Astrocyte of the spinal cord (primary cell): ENCODE measurements at regions not wholly inside any gene's neighbourhood (a gene's known extent, or its start where the extent isn't known, plus 50 kb on each side); places are given as distances from the start of the nearest gene placed in this dataset.

Experiments
- DNase-seq: peaks from one replicate; pipeline ENCODE4 v3.0.0; 2011; ENCODE audit warnings: low read depth, low spot score
- H3K4me3 ChIP-seq: 2 replicates; pipeline ENCODE4 v1.5.1; 2011; ENCODE audit warnings: low read depth, mild to moderate bottlenecking, low read length, moderate library complexity
- in situ Hi-C: cut with HindIII; loops from 2 replicates; pipeline ENCODE4 v1.10.0; 2017; ENCODE audit warnings: low sequenced_read_pairs
- TF ChIP-seq, protein P1 (sequence below): IDR thresholded peaks from 2 replicates; pipeline ENCODE4 v1.5.1; 2012; ENCODE audit warnings: low read depth, mild to moderate bottlenecking, low read length, inconsistent platforms

DNA sequence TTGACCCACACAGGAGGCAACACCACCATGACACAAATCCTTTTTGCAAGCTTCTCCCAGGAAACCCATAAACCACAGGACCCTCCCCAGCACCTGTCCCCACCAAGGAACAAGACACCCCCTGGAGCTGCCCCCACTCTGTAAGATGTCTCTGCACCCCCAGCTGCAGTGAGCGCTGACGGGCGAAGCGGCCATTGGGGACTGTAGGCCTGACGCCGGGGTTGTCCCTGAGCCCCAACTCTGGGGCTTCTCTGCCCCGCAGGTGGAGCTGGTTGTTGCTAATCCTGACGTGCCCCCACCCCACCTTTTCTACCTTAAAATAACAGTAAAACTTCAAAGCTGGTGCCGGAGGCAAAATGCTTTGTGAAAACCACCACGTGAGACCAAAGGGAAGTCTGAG, 94.7 kb upstream of the PPP2R2D start:
- in situ Hi-C loops = no loop called here
- TF ChIP-seq, protein P1, sequence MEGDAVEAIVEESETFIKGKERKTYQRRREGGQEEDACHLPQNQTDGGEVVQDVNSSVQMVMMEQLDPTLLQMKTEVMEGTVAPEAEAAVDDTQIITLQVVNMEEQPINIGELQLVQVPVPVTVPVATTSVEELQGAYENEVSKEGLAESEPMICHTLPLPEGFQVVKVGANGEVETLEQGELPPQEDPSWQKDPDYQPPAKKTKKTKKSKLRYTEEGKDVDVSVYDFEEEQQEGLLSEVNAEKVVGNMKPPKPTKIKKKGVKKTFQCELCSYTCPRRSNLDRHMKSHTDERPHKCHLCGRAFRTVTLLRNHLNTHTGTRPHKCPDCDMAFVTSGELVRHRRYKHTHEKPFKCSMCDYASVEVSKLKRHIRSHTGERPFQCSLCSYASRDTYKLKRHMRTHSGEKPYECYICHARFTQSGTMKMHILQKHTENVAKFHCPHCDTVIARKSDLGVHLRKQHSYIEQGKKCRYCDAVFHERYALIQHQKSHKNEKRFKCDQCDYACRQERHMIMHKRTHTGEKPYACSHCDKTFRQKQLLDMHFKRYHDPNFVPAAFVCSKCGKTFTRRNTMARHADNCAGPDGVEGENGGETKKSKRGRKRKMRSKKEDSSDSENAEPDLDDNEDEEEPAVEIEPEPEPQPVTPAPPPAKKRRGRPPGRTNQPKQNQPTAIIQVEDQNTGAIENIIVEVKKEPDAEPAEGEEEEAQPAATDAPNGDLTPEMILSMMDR = no peak
- no peak overlapping the region for H3K4me3 ChIP-seq
- no peak for DNase-seq

DNA sequence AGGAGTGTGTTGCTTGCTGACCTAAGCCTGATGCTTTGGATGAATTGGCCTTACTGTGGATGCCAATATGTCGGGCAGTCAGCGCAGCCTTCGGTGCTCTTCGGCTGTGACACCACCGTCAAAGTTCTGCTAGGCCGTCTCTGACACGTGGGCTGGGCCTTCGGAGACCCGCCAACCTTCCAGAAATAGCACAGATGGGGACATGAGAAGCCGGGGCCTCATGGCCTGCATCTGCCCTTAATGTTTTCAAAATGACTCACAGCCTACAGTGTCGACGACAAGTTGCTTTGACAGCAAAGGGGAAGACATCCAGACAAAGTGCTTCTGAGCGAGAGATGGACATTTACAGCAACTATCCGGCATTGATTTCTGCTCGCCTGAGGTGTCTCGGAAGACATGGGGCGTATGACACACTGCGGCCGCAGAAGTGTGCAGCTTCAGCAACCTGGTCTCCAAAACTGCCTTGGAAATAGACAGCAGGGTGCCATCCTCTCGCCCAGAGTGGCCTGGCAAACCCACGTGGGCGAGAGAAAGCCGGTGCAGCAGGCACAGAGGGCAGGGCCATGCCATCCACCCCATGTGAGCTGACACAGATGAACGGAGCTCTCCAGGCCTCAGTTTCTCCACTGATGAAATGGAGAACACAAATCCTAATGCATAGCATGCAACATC, 94.0 kb upstream of the PPP2R2D start:
- TF ChIP-seq, protein P1 = no peak
- DNase-seq = no peak
- H3K4me3 ChIP-seq = no peak overlapping the region
- in situ Hi-C loops = no loop called here

DNA sequence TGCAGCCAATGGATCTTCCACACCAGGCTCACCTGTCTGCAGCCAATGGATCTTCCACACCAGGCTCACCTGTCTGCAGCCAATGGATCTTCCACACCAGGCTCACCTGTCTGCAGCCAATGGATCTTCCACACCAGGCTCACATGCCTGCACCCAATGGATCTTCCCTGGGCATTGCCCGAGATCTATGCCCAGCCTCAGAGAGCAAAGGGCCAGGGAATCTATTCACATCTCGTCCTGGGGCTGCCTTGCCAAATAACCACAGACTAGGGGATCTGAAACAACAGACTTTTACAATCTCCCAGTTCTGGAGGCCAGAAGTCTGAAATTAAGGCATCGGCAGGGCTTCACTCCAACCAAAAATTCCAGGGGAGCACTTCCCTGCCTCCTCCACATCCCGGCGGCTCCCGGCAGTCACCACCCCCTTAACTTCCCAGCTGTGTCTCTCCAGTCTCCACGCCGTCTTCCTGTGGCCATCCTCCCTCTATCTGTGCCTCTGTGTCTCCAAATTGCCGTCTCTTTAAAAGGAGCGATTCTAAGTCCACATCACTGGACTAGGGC, 92.4 kb upstream of the PPP2R2D start:
- H3K4me3 ChIP-seq = no peak overlapping the region
- no peak for DNase-seq
- in situ Hi-C loops = no loop called here
- TF ChIP-seq, protein P1 = no peak

DNA sequence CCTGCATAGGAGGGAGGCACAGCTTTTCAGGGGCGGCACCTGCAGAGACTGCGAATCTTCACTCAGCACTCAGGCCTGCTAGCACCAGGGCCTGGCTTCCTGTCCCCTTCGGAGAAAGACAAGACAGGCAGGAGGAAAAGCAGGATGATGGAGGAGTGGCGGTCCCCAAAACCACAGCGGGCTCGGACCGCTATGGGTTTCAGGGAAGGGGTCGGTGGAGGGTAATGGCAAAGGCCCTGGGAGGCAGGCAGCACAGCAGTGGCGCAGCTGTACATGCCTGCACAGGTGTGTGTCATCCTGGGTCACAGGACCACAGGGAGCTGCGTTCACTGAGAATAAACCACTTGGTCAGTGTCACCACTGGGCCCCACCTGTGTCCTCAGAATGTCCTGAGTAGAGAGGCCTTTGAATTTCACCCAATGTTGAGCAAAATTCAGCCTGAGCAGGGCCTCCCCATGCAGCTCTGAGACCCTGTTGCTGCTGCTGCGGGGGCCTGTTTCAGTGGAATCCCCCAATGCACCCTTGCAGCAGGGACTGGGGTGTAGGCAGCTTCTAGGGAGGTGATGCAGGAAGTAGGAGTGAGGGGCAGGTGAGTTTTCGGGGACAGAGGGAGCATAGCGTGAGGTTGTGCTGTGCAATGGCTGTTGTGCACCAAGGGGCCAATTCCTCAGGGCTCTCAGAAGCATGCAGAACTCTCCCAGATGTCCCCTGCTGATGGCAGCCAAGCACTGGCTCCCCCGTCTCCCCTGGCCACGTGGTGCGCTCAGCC, 90.6 kb upstream of the PPP2R2D start:
- in situ Hi-C loops = no loop called here
- TF ChIP-seq, protein P1 = no peak
- H3K4me3 ChIP-seq = no peak overlapping the region
- DNase-seq = no peak

DNA sequence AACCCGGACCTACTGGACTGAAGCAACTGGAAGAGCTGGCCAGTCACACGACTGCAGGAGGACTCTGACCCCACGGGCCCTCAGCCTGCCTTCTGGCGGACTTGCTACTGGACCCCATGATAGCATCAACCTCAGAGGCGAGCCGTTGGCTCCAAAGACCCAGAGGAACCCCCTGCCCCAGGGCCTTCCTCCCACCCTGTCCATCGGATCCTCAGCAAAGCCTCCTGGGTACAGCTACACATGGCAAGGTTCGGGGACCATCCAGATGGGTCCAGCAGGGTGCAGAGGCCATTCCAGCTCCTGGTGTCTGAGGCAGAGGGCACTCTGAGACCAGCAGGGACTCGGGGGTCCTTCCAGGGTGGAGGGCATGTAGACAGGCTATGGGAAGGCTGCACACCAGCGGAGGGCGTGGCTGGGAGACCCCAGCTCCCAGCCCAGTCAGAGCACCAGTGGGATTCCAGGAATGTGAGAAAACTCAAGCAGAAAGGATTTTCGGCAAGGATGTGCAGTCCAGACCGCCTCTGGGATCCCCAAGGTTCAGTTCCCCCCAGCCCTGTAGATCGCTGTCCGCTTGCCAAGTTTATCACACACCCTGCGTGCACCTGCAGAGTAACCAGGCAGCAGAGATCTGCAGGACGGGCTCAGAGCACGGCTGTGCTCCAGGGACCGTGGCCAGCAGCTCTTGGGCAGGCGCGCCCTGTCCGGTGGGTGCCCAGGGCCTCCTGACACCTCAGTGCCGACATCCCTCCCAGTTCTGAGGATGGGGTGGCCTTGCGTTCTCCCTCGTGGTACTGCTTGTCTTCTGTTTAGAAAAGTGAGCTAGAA, 89.8 kb upstream of the PPP2R2D start:
- H3K4me3 ChIP-seq = no peak overlapping the region
- in situ Hi-C loops = no loop called here
- TF ChIP-seq, protein P1 = no peak
- no peak for DNase-seq
